ENCODE measurements at regions not wholly inside any gene's neighbourhood (a gene's known extent, or its start where the extent isn't known, plus 50 kb on each side); places are given as distances from the start of the nearest gene placed in this dataset.

GRCh38 chr6:10276106-10276505, 138.8 kb downstream of the TFAP2A start:
- TF ChIP-seq POLR2AphosphoS5 (IDR thresholded peaks at IDR 0.05; ENCODE audit: low read depth, low read length), result no peak
- TF ChIP-seq CTCF (IDR thresholded peaks at IDR 0.05), result no peak
- TF ChIP-seq REST (IDR thresholded peaks at IDR 0.05; ENCODE audit: insufficient read depth in 1 of 2, low read depth in 2 of 2, low read length in 1 of 2), result no peak
- no peak for TF ChIP-seq TCF7L2 (IDR thresholded peaks at IDR 0.05; ENCODE audit: low read depth, low read length)
- TF ChIP-seq SIN3A (IDR thresholded peaks at IDR 0.05; ENCODE audit: borderline replicate concordance, insufficient read depth, low read depth, low read length), result no peak

Measured in Panc1 (cell line).